ENCODE measurements at regions not wholly inside any gene's neighbourhood (a gene's known extent, or its start where the extent isn't known, plus 50 kb on each side); places are given as distances from the start of the nearest gene placed in this dataset.
"Not testable (repeated sequence)": the region's sequence is repeated elsewhere in the genome, so short reads cannot be mapped to it uniquely, and the experiment has no call there.

DNA sequence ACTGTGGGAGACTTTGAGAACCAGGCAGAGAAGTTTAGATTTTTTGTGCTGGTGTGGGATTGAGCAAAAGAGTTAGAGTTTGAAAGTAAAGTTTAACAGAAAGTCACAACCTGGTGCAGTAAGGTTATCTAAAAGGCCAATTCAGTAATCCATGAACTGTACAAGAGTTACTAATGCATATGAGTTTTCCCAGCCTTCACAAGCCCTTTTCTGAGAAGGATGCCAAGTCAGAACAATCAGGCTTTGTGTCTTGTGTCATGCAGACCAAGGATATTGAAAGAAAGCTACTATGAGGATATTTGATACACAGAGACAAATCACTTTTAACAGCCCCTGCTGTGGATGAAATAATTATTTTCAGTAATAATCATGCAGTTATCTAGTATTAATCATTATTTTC is 68.8 kb upstream of the MYO3A start:
- DNase-seq (no peak), FAIRE-seq (no peak)
- Histone ChIP-seq H3K4me1 (ENCODE audit: control insufficient read depth in 2 of 3, insufficient read depth in 2 of 3, low read depth in 1 of 3, low read length in 3 of 3) (no peaks in the 10 kb centered on the region), H3K9ac (ENCODE audit: low read length in 3 of 3) (no peak overlapping the region), H3K36me3 (ENCODE audit: control insufficient read depth in 2 of 3, insufficient read depth in 3 of 3, low read length in 3 of 3) (no peaks in the 10 kb centered on the region), H3K4me3 (ENCODE audit: low read length in 3 of 3) (no peak overlapping the region), H3K27ac (ENCODE audit: low read depth in 2 of 2, low read length in 2 of 2) (no peak overlapping the region), H3K9me3 (ENCODE audit: control insufficient read depth in 2 of 3, insufficient read depth in 1 of 3, low read length in 3 of 3) (no peaks in the 10 kb centered on the region), H3K27me3 (ENCODE audit: control insufficient read depth, insufficient read depth, low read length) (no peaks in the 10 kb centered on the region)
- intact Hi-C loops (cut with DNase I) = no loop called here
- TF ChIP-seq, protein P1, sequence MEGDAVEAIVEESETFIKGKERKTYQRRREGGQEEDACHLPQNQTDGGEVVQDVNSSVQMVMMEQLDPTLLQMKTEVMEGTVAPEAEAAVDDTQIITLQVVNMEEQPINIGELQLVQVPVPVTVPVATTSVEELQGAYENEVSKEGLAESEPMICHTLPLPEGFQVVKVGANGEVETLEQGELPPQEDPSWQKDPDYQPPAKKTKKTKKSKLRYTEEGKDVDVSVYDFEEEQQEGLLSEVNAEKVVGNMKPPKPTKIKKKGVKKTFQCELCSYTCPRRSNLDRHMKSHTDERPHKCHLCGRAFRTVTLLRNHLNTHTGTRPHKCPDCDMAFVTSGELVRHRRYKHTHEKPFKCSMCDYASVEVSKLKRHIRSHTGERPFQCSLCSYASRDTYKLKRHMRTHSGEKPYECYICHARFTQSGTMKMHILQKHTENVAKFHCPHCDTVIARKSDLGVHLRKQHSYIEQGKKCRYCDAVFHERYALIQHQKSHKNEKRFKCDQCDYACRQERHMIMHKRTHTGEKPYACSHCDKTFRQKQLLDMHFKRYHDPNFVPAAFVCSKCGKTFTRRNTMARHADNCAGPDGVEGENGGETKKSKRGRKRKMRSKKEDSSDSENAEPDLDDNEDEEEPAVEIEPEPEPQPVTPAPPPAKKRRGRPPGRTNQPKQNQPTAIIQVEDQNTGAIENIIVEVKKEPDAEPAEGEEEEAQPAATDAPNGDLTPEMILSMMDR (IDR thresholded peaks at IDR 0.05; ENCODE audit: borderline replicate concordance, extremely low read depth, insufficient read depth) = no peak

DNA sequence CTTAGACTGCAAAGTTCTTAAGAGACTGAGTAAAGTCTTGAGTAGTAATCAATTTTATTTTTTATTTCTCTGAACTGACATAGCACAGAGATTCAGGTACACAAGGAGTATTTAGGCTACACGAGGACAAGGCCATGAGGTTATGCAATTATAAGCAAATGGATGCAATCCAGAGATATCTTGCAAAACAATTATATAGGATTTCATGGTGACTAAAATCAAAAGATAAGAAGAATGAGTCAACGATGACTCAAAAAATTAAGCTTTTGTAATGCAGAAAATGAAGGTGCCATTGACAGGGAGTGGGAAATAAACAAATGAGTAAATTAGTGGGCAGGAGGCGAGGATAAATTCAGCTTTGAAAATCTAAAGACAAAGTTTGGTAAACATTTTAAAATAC is 66.7 kb upstream of the MYO3A start:
- H3K27ac ChIP-seq (ENCODE audit: low read depth in 2 of 2, low read length in 2 of 2) = no peak overlapping the region
- no peak overlapping the region for H3K9ac ChIP-seq (ENCODE audit: low read length in 3 of 3)
- DNase-seq = no peak
- TF ChIP-seq, protein P1 (IDR thresholded peaks at IDR 0.05; ENCODE audit: borderline replicate concordance, extremely low read depth, insufficient read depth) = no peak
- FAIRE-seq = no peak
- H3K36me3 ChIP-seq (ENCODE audit: control insufficient read depth in 2 of 3, insufficient read depth in 3 of 3, low read length in 3 of 3) = no peaks in the 10 kb centered on the region
- H3K4me1 ChIP-seq (ENCODE audit: control insufficient read depth in 2 of 3, insufficient read depth in 2 of 3, low read depth in 1 of 3, low read length in 3 of 3) = no peaks in the 10 kb centered on the region
- H3K4me3 ChIP-seq (ENCODE audit: low read length in 3 of 3) = no peak overlapping the region
- H3K27me3 ChIP-seq (ENCODE audit: control insufficient read depth, insufficient read depth, low read length) = no peaks in the 10 kb centered on the region
- H3K9me3 ChIP-seq (ENCODE audit: control insufficient read depth in 2 of 3, insufficient read depth in 1 of 3, low read length in 3 of 3) = no peaks in the 10 kb centered on the region
- intact Hi-C loops (cut with DNase I) = no loop called here

DNA sequence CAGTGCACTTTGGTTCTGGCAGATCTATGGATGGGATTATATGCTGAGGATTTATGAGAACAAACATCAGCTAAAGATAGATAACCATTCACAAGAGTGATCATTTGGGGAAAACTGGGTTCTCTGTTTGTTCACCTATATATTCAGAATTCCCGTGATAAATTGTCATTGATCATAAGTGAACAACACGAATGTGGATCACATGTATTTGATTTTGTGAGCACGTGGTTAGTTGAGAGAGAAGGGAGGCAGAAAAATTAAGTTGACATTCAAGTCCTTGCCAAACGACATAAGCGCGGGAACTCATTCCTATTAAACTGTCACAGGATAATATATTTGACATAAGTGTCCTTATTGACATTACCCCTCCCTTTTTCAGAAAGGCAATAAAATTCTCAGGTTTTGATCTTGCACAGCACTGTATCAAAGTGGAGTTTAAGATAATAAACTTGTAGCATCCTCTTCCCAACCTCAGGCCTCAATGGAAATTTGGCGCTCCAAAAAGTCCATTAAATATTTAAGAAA is 64.9 kb upstream of the MYO3A start:
- H3K36me3 ChIP-seq (ENCODE audit: control insufficient read depth in 2 of 3, insufficient read depth in 3 of 3, low read length in 3 of 3) = no peaks in the 10 kb centered on the region
- no peaks in the 10 kb centered on the region for H3K27me3 ChIP-seq (ENCODE audit: control insufficient read depth, insufficient read depth, low read length)
- DNase-seq (no peak), FAIRE-seq (no peak)
- intact Hi-C loops (cut with DNase I) = no loop called here
- H3K4me3 ChIP-seq (ENCODE audit: low read length in 3 of 3) = no peak overlapping the region
- H3K4me1 ChIP-seq (ENCODE audit: control insufficient read depth in 2 of 3, insufficient read depth in 2 of 3, low read depth in 1 of 3, low read length in 3 of 3) = no peaks in the 10 kb centered on the region
- no peak overlapping the region for H3K27ac ChIP-seq (ENCODE audit: low read depth in 2 of 2, low read length in 2 of 2)
- TF ChIP-seq, protein P1 (IDR thresholded peaks at IDR 0.05; ENCODE audit: borderline replicate concordance, extremely low read depth, insufficient read depth) = no peak
- H3K9me3 ChIP-seq (ENCODE audit: control insufficient read depth in 2 of 3, insufficient read depth in 1 of 3, low read length in 3 of 3) = no peaks in the 10 kb centered on the region
- no peak overlapping the region for H3K9ac ChIP-seq (ENCODE audit: low read length in 3 of 3)

DNA sequence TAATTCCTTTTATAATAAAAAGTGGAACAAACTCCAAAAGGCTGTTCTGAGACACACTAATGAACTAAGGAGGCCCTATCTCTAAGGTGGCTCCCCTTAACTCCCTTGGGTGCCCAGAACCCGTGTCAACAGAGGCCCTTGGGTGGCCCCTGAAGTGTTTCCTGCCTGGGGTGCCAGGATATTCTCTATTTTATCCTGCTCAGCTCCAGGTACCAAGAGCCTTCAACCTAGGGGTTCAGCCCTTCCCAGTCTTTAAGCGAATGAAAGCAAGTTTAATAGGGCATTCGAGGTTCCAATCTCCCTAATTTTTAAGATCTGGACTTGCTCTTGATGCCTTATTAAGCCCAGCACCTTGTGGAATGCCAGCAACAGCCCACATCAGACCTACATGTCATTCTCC is 64.4 kb upstream of the MYO3A start:
- H3K9me3 ChIP-seq (ENCODE audit: control insufficient read depth in 2 of 3, insufficient read depth in 1 of 3, low read length in 3 of 3) = no peaks in the 10 kb centered on the region
- FAIRE-seq = no peak
- no peak overlapping the region for H3K9ac ChIP-seq (ENCODE audit: low read length in 3 of 3)
- no peak overlapping the region for H3K27ac ChIP-seq (ENCODE audit: low read depth in 2 of 2, low read length in 2 of 2)
- no peaks in the 10 kb centered on the region for H3K36me3 ChIP-seq (ENCODE audit: control insufficient read depth in 2 of 3, insufficient read depth in 3 of 3, low read length in 3 of 3)
- H3K4me3 ChIP-seq (ENCODE audit: low read length in 3 of 3) = no peak overlapping the region
- TF ChIP-seq, protein P1 (IDR thresholded peaks at IDR 0.05; ENCODE audit: borderline replicate concordance, extremely low read depth, insufficient read depth) = no peak
- H3K27me3 ChIP-seq (ENCODE audit: control insufficient read depth, insufficient read depth, low read length) = no peaks in the 10 kb centered on the region
- intact Hi-C loops (cut with DNase I) = no loop called here
- no peaks in the 10 kb centered on the region for H3K4me1 ChIP-seq (ENCODE audit: control insufficient read depth in 2 of 3, insufficient read depth in 2 of 3, low read depth in 1 of 3, low read length in 3 of 3)
- no peak for DNase-seq

DNA sequence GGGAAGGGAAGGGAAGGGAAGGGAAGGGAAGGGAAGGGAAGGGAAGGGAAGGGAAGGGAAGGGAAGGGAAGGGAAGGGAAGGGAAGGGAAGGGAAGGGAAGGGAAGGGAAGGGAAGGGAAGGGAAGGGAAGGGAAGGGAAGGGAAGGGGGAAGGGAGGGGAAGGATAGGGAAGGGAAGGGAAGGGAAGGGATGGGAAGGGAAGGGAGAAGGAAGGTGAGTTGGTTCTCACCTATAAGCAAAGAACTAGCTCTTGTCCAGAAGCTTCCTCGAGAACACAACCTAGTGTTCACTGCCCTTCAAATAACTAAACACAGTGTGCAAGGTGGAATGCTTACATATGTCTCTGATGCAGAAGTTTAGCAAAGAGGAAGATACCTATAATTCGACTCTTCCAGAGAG is 59.6 kb upstream of the MYO3A start:
- intact Hi-C loops (cut with DNase I); H3K27ac ChIP-seq (ENCODE audit: low read depth in 2 of 2, low read length in 2 of 2); DNase-seq; H3K36me3 ChIP-seq (ENCODE audit: control insufficient read depth in 2 of 3, insufficient read depth in 3 of 3, low read length in 3 of 3); H3K9ac ChIP-seq (ENCODE audit: low read length in 3 of 3); H3K27me3 ChIP-seq (ENCODE audit: control insufficient read depth, insufficient read depth, low read length); H3K9me3 ChIP-seq (ENCODE audit: control insufficient read depth in 2 of 3, insufficient read depth in 1 of 3, low read length in 3 of 3); FAIRE-seq; H3K4me1 ChIP-seq (ENCODE audit: control insufficient read depth in 2 of 3, insufficient read depth in 2 of 3, low read depth in 1 of 3, low read length in 3 of 3); H3K4me3 ChIP-seq (ENCODE audit: low read length in 3 of 3): not testable (repeated sequence)

Measured in kidney (tissue), 13 donors.